Smooth muscle cell (in vitro differentiated cells): ENCODE measurements at regions not wholly inside any gene's neighbourhood (a gene's known extent, or its start where the extent isn't known, plus 50 kb on each side); places are given as distances from the start of the nearest gene placed in this dataset.
A peak's percentile ranks its signal among the peaks of the same experiment; 100 is the strongest.

Experiments
- DNase-seq: peaks from one replicate; lab custom pipeline; 2025; ENCODE audit not compliant: unreplicated experiment; lab: John Stamatoyannopoulos, UW
- H2AFZ ChIP-seq: fragments of 200-600 bp; sonication (generic); 2 replicates; pipeline ENCODE4 v1.6.0; 2016; ENCODE audit warnings: antibody characterized with exemption, low read depth, mild to moderate bottlenecking
- H3F3A ChIP-seq: fragments of 200-600 bp; sonication (generic); 2 replicates; pipeline ENCODE4 v1.6.0; 2017; ENCODE audit warnings: antibody characterized with exemption, low read depth
- H3K27ac ChIP-seq: fragments of 200-600 bp; sonication (generic); 2 replicates; pipeline ENCODE4 v1.5.1; 2016; ENCODE audit warnings: low read depth, mild to moderate bottlenecking
- H3K27me3 ChIP-seq: fragments of 200-600 bp; sonication (generic); 2 replicates; pipeline ENCODE4 v1.6.1; 2016; ENCODE audit warnings: low read depth, mild to moderate bottlenecking
- H3K36me3 ChIP-seq: fragments of 200-600 bp; sonication (generic); 2 replicates; pipeline ENCODE4 v1.5.1; 2016; ENCODE audit warnings: low read depth
- H3K4me1 ChIP-seq: fragments of 200-600 bp; sonication (generic); 2 replicates; pipeline ENCODE4 v1.5.1; 2016; ENCODE audit warnings: low read depth
- H3K4me2 ChIP-seq: fragments of 200-600 bp; sonication (generic); 2 replicates; pipeline ENCODE4 v1.6.0; 2016; ENCODE audit warnings: mild to moderate bottlenecking
- H3K4me3 ChIP-seq: fragments of 200-600 bp; sonication (generic); 2 replicates; pipeline ENCODE4 v1.5.1; 2016; ENCODE audit warnings: mild to moderate bottlenecking
- H3K79me2 ChIP-seq: fragments of 200-600 bp; sonication (generic); 2 replicates; pipeline ENCODE4 v1.6.0; 2016; ENCODE audit warnings: low read depth, mild to moderate bottlenecking
- H3K9ac ChIP-seq: fragments of 200-600 bp; sonication (generic); 2 replicates; pipeline ENCODE4 v1.6.0; 2016; ENCODE audit warnings: low read depth
- H3K9me3 ChIP-seq: fragments of 200-600 bp; sonication (generic); replicated peaks from 2 replicates; pipeline ENCODE4 v1.5.1; 2016; ENCODE audit warnings: low read depth
- H4K20me1 ChIP-seq: fragments of 200-600 bp; sonication (generic); 2 replicates; pipeline ENCODE4 v1.6.0; 2016; ENCODE audit warnings: low read depth
- CTCF ChIP-seq: fragments of 200-600 bp; sonication (generic); IDR thresholded peaks from 2 replicates; pipeline ENCODE4 v1.5.1; 2017; ENCODE audit warnings: borderline replicate concordance, mild to moderate bottlenecking, antibody characterized with exemption; ENCODE audit not compliant: insufficient read depth, poor library complexity, severe bottlenecking
- WGBS: methylation state at CpG from one replicate; pipeline ENCODE4 v1.1.7; 2016; ENCODE audit warnings: low lambda C conversion rate; 5-methylcytosine and 5-hydroxymethylcytosine counted together

DNA sequence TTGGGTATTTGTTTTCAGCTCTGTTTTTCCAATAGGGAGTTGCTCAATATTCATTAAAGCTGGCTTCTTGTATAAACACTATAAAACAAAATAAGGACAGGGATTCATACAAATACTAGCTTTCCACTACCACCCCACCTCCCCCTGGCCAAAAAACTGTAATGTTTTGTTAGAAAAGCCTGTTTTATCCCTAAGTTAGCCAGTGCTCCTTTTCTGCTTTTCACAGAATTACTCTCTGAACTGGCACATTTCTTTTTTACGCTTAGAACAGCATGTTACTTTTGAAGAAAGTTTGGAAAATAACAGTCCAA, 147.4 kb upstream of the DMRT1 start:
- Histone ChIP-seq H3K4me1 (peaks cover 44% of the 10 kb centered on the region), H3K9me3 (no peaks in the 10 kb centered on the region), H3K4me3 (peak overlapping the region; percentile 30), H3K9ac (peak overlapping the region; percentile 78), H3K79me2 (no peaks in the 10 kb centered on the region), H3K27ac (peak overlapping the region; percentile 95), H3K36me3 (no peaks in the 10 kb centered on the region), H4K20me1 (no peaks in the 10 kb centered on the region), H3K27me3 (no peaks in the 10 kb centered on the region), H3F3A (peaks cover 22% of the 10 kb centered on the region), H3K4me2 (peak overlapping the region; percentile 79), H2AFZ (no peak overlapping the region)
- WGBS: 78% methylated on average over 1 of the region's 1 CpG
- DNase-seq: no peak
- no peak for TF ChIP-seq CTCF

- Histone ChIP-seq H3F3A (peaks cover 22% of the 10 kb centered on the region), H3K9ac (peak overlapping the region; percentile 78), H3K4me2 (peak overlapping the region; percentile 79), H3K9me3 (no peaks in the 10 kb centered on the region), H3K27ac (peak overlapping the region; percentile 95), H3K36me3 (no peaks in the 10 kb centered on the region), H2AFZ (no peak overlapping the region), H3K4me3 (peak overlapping the region; percentile 30), H3K4me1 (peaks cover 44% of the 10 kb centered on the region), H3K79me2 (no peaks in the 10 kb centered on the region), H4K20me1 (no peaks in the 10 kb centered on the region), H3K27me3 (no peaks in the 10 kb centered on the region)
- 46% methylated on average over 8 of the region's 8 CpGs for WGBS
- no peak for DNase-seq
- no peak for TF ChIP-seq CTCF
These were observed 146.9 kb upstream of the DMRT1 start for GRCh38 chr9:694403-695154.

DNA sequence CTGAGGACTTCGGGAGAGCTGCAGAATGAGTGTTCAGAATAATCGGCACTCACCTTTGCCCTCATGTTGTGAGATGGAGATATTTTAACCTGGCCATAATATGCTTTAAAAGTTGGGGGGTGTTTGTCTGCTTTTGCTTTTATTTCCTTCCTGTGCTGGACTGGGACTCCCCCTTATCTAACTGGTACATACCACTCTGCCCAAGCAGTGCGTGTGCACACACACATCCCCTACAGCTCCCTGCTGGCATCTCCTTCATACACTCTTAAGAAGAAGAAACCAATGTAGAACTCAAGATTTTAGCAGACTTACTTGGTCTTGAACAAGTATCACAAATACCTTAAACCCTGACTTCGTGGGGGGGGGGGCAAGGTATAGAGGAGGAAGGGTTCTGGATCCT, 146.2 kb upstream of the DMRT1 start:
- DNase-seq: no peak
- Histone ChIP-seq H3K4me2 (peak overlapping the region; percentile 79), H3K79me2 (no peaks in the 10 kb centered on the region), H2AFZ (no peak overlapping the region), H3F3A (peaks cover 29% of the 10 kb centered on the region), H3K4me1 (peaks cover 49% of the 10 kb centered on the region), H3K9me3 (no peaks in the 10 kb centered on the region), H3K27me3 (no peaks in the 10 kb centered on the region), H3K36me3 (no peaks in the 10 kb centered on the region), H4K20me1 (no peaks in the 10 kb centered on the region), H3K9ac (peak overlapping the region; percentile 16), H3K27ac (peak overlapping the region; percentile 95), H3K4me3 (no peak overlapping the region)
- TF ChIP-seq CTCF: no peak
- 56% methylated on average over 4 of the region's 4 CpGs for WGBS
